ENCODE measurements at regions not wholly inside any gene's neighbourhood (a gene's known extent, or its start where the extent isn't known, plus 50 kb on each side); places are given as distances from the start of the nearest gene placed in this dataset.

GRCh38 chr18:60753753-60754152 is 381.2 kb upstream of the MC4R start:
- no peak for TF ChIP-seq MAX (IDR thresholded peaks at IDR 0.05)
- no peak for TF ChIP-seq CTCF (IDR thresholded peaks at IDR 0.05; ENCODE audit: low read depth, low read length, missing input control)
- no peak for TF ChIP-seq HNF4G (IDR thresholded peaks at IDR 0.05)
- TF ChIP-seq TAF1 (conservative IDR thresholded peaks at IDR 0.05): no peak
- TF ChIP-seq EGR1 (IDR thresholded peaks at IDR 0.05; ENCODE audit: low read depth in 2 of 2): no peak
- no peak for TF ChIP-seq FOXA1 (IDR thresholded peaks at IDR 0.05)
